8988T (cell line): ENCODE measurements at regions not wholly inside any gene's neighbourhood (a gene's known extent, or its start where the extent isn't known, plus 50 kb on each side); places are given as distances from the start of the nearest gene placed in this dataset.
"Not testable (repeated sequence)": the region's sequence is repeated elsewhere in the genome, so short reads cannot be mapped to it uniquely, and the experiment has no call there.

Experiments
- DNase-seq: peaks from one replicate; pipeline ENCODE4 v3.0.0; 2011

- DNase-seq = no peak
Measured at GRCh38 chr10:126722726-126723125, 52.2 kb upstream of the C10orf90 start.

- no peak for DNase-seq
Measured at GRCh38 chr10:126723226-126723625, 52.7 kb upstream of the C10orf90 start.

GRCh38 chr10:126729314-126729870, 58.9 kb upstream of the C10orf90 start:
- no peak for DNase-seq

GRCh38 chr10:126730856-126731609, 60.5 kb upstream of the C10orf90 start:
- no peak for DNase-seq

GRCh38 chr10:126731610-126731990, 61.1 kb upstream of the C10orf90 start:
- no peak for DNase-seq

- DNase-seq = no peak
Measured at GRCh38 chr10:126732308-126732707, 61.8 kb upstream of the C10orf90 start.

- no peak for DNase-seq
Measured at GRCh38 chr10:126732868-126733267, 62.4 kb upstream of the C10orf90 start.

GRCh38 chr10:126734015-126734414, 63.5 kb upstream of the C10orf90 start:
- DNase-seq = no peak

GRCh38 chr10:126734967-126735366, 64.5 kb upstream of the C10orf90 start:
- DNase-seq = no peak

GRCh38 chr10:126736142-126736541, 65.6 kb upstream of the C10orf90 start:
- DNase-seq = no peak

GRCh38 chr10:126736727-126737126, 66.2 kb upstream of the C10orf90 start:
- DNase-seq = no peak

- no peak for DNase-seq
Measured at GRCh38 chr10:126738001-126738400, 67.5 kb upstream of the C10orf90 start.

GRCh38 chr10:126744571-126744970, 74.1 kb upstream of the C10orf90 start:
- DNase-seq = no peak

- DNase-seq = peak; percentile 27
Measured at GRCh38 chr10:126749015-126749655, 78.6 kb upstream of the C10orf90 start.

- DNase-seq = no peak
Measured at GRCh38 chr10:126754966-126755365, 84.5 kb upstream of the C10orf90 start.

GRCh38 chr10:126758867-126759266, 88.4 kb upstream of the C10orf90 start:
- no peak for DNase-seq

- DNase-seq = no peak
Measured at GRCh38 chr10:126759531-126759930, 89.0 kb upstream of the C10orf90 start.

GRCh38 chr10:126766646-126767045, 96.2 kb upstream of the C10orf90 start:
- not testable (repeated sequence) for DNase-seq

- no peak for DNase-seq
Measured at GRCh38 chr10:126770809-126771208, 100.3 kb upstream of the C10orf90 start.

- DNase-seq = no peak
Measured at GRCh38 chr10:126776168-126776567, 105.7 kb upstream of the C10orf90 start.

- no peak for DNase-seq
Measured at GRCh38 chr10:126777714-126778113, 107.2 kb upstream of the C10orf90 start.

- DNase-seq = no peak
Measured at GRCh38 chr10:126781450-126782216, 111.1 kb upstream of the C10orf90 start.

GRCh38 chr10:126783806-126784557, 113.5 kb upstream of the C10orf90 start:
- DNase-seq = no peak
